ENCODE measurements at regions not wholly inside any gene's neighbourhood (a gene's known extent, or its start where the extent isn't known, plus 50 kb on each side); places are given as distances from the start of the nearest gene placed in this dataset.
A peak's percentile ranks its signal among the peaks of the same experiment; 100 is the strongest.

DNA sequence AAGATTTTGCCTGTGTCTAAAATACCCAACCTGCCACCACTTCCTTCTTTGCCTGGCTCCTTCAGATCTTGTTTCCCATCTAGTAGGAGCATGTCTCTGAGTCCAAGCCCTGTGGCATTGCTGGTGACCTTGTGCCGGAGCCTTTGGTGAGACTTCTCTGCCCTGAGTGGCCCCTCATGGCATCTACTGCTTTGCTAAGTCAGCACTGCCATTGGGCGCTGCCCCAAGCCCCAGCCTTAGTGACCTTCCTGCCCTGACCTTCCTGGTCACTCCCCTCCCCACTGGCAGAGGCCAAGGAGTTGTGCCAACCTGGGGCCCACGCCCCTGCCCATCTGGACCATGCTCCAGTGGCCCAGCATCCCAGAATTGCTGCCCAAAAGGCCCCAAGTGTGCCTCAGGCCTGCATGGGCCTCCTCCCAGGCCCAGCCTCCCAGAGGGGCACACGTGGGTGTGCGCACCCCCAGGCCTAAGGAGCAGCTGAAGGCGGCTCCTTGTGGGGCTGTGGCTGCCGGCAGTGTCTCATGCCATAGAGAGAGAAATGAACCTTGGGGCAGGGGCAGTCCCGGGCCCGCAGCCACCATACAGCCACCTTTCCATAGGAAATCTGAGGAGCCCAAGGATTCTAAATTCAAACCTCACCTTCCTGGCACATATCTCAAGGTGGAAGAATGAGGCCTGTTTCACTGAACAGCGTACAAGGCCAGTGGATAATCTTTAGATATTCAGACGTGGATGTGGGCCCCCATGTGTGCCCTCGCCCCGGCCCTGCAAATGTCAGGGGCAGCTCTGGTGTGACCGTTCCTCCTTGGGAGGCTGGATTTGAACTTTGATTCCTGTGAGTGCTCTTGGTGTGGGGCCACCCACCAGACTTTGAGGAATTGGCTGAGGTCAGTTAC lies 100.2 kb upstream of the SLC66A3 start:
- Histone ChIP-seq H3K27me3 (ENCODE audit: insufficient read depth, low read length) (no peaks in the 10 kb centered on the region; the same call in 1 of the 2 replicates), H2AFZ (ENCODE audit: low read depth, low read length, poor library complexity, severe bottlenecking) (no peak overlapping the region), H3K4me3 (replicated peaks in 1 of 2; ENCODE audit: low read depth in 1 of 2, low read length in 2 of 2) (no peak overlapping the region), H3K36me3 (ENCODE audit: control insufficient read depth in 1 of 2, insufficient read depth in 2 of 2, low read length in 2 of 2) (no peaks in the 10 kb centered on the region), H3K9ac (ENCODE audit: low read length) (no peak overlapping the region), H3K9me2 (ENCODE audit: insufficient read depth) (no peaks in the 10 kb centered on the region), H3K9me3 (ENCODE audit: control insufficient read depth in 1 of 2, insufficient read depth in 1 of 2, low read depth in 1 of 2, low read length in 2 of 2) (no peaks in the 10 kb centered on the region), H3K79me2 (ENCODE audit: insufficient read depth, low read length) (no peaks in the 10 kb centered on the region), H3K4me2 (ENCODE audit: low read length) (no peak overlapping the region), H3K4me1 (ENCODE audit: control insufficient read depth in 1 of 2, insufficient read depth in 2 of 2, low read length in 2 of 2) (peaks cover 19 to 27% of the 10 kb centered on the region in 2 experiments), H4K20me1 (ENCODE audit: insufficient read depth) (no peaks in the 10 kb centered on the region), H3K27ac (ENCODE audit: low read depth, low read length) (no peak overlapping the region)
- no TSS peak for BruUV-seq (replicated peaks)
- DNase-seq (ENCODE audit: low read depth, low spot score) = no peak
- TF ChIP-seq SIN3A (IDR thresholded peaks at IDR 0.05; ENCODE audit: low read depth) = no peak
- ChIA-PET CTCF (no interaction called here), RAD21 (ENCODE audit: low non-redundant PET in 1 of 2, low total read pairs in 2 of 2, uncharacterized antibody in 2 of 2, unreplicated experiment in 2 of 2) (no interaction called here), POLR2A (no interaction called here)
- ATAC-seq = no peak
- intact Hi-C loops (cut with micrococcal nuclease) = no loop called here

DNA sequence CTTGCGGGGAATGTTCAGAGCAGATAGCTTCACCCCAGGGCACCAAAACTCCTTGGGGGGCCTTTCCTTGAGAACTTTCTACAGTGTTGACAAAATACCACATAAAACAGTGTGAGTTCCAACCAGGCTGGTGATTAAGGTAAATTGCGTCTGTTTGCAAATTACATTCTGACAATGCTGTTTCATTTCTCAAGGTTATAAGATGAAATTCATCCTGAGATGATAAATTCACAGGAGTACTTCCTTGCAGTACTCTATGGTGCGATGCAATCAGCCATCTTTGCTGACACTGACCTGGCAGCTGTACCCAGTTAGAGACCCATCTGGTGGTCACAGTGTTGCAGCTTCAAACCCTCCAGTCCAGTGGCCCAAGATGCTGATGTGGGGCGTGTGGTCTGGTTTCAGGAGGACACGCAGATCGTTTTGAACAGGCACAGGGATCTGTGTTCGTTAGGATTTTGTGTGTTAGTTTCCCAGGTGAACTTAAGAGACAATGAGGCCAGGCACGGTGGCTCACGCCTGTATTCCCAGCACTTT lies 99.5 kb upstream of the SLC66A3 start:
- H3K4me1 ChIP-seq (ENCODE audit: control insufficient read depth in 1 of 2, insufficient read depth in 2 of 2, low read length in 2 of 2) = peaks cover 19 to 32% of the 10 kb centered on the region in 2 experiments
- no peaks in the 10 kb centered on the region for H3K9me3 ChIP-seq (ENCODE audit: control insufficient read depth in 1 of 2, insufficient read depth in 1 of 2, low read depth in 1 of 2, low read length in 2 of 2)
- no peaks in the 10 kb centered on the region for H3K36me3 ChIP-seq (ENCODE audit: control insufficient read depth in 1 of 2, insufficient read depth in 2 of 2, low read length in 2 of 2)
- no peak for TF ChIP-seq FOSL1 (IDR thresholded peaks at IDR 0.05; ENCODE audit: low read depth)
- no peak for TF ChIP-seq SRF (IDR thresholded peaks at IDR 0.05; ENCODE audit: low read depth)
- TF ChIP-seq JUND (IDR thresholded peaks at IDR 0.05) = no peak
- no peak for TF ChIP-seq EZH2 (IDR thresholded peaks at IDR 0.05)
- no peak for TF ChIP-seq EGR1 (IDR thresholded peaks at IDR 0.05; ENCODE audit: low read depth)
- TF ChIP-seq, protein P1, sequence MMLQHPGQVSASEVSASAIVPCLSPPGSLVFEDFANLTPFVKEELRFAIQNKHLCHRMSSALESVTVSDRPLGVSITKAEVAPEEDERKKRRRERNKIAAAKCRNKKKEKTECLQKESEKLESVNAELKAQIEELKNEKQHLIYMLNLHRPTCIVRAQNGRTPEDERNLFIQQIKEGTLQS (IDR thresholded peaks at IDR 0.05) = no peak
- no peaks in the 10 kb centered on the region; the same call in 1 of the 2 replicates for H3K27me3 ChIP-seq (ENCODE audit: insufficient read depth, low read length)
- H3K9ac ChIP-seq (ENCODE audit: low read length) = no peak overlapping the region
- H3K27ac ChIP-seq (ENCODE audit: low read depth, low read length) = no peak overlapping the region
- intact Hi-C loops (cut with micrococcal nuclease) = no loop called here
- BruUV-seq (replicated peaks) = no TSS peak
- no peaks in the 10 kb centered on the region for H3K79me2 ChIP-seq (ENCODE audit: insufficient read depth, low read length)
- RAD21 ChIA-PET (ENCODE audit: low non-redundant PET in 1 of 2, low total read pairs in 2 of 2, uncharacterized antibody in 2 of 2, unreplicated experiment in 2 of 2) = no interaction called here
- H2AFZ ChIP-seq (ENCODE audit: low read depth, low read length, poor library complexity, severe bottlenecking) = no peak overlapping the region
- H3K4me3 ChIP-seq (replicated peaks in 1 of 2; ENCODE audit: low read depth in 1 of 2, low read length in 2 of 2) = no peak overlapping the region
- CTCF ChIA-PET = interaction anchor here (1.6 kb wide), 1 partner anchor 28 kb away, joined by 5 read pairs; no protein-coding TSS in a partner anchor
- ATAC-seq (no peak), DNase-seq (ENCODE audit: low read depth, low spot score) (no peak)
- no peaks in the 10 kb centered on the region for H3K9me2 ChIP-seq (ENCODE audit: insufficient read depth)
- no peaks in the 10 kb centered on the region for H4K20me1 ChIP-seq (ENCODE audit: insufficient read depth)
- peak overlapping the region; percentile 68; the same call in 1 of the 2 replicates for H3K4me2 ChIP-seq (ENCODE audit: low read length)
- POLR2A ChIA-PET = no interaction called here
